Keratinocyte (primary cell): ENCODE measurements at regions not wholly inside any gene's neighbourhood (a gene's known extent, or its start where the extent isn't known, plus 50 kb on each side); places are given as distances from the start of the nearest gene placed in this dataset.

Source experiments
- DNase-seq: peaks from one replicate; pipeline ENCODE4 v3.0.0-alpha.2; 2011; ENCODE audit warnings: low read depth, missing footprints, low spot score
- FAIRE-seq: peaks from 2 replicates; lab custom pipeline; 2011; peaks lifted over from hg19 to GRCh38; lab: Jason Lieb, UNC
- H2AFZ ChIP-seq: 2 replicates; pipeline ENCODE4 v1.6.0; 2012; ENCODE audit warnings: low read length, control low read depth, inconsistent platforms; ENCODE audit not compliant: control insufficient read depth
- H3K27ac ChIP-seq: 2 replicates; pipeline ENCODE4 v1.5.1; 2011; ENCODE audit warnings: low read length; ENCODE audit not compliant: control insufficient read depth, insufficient read depth
- H3K27me3 ChIP-seq: 3 replicates; pipeline ENCODE4 v1.6.0; 2011; ENCODE audit warnings: low read length; ENCODE audit not compliant: control insufficient read depth, insufficient read depth; ENCODE audit errors: extremely low read depth
- H3K36me3 ChIP-seq, 2 experiments: 2 replicates in 1 of 2; 3 replicates in 1 of 2; pipeline ENCODE4 v1.5.1; 2011; ENCODE audit warnings: low read length in 2 of 2, mild to moderate bottlenecking in 1 of 2; ENCODE audit not compliant: control insufficient read depth in 2 of 2, insufficient read depth in 2 of 2; ENCODE audit errors: extremely low read depth in 1 of 2
- H3K4me1 ChIP-seq: 3 replicates; pipeline ENCODE4 v1.5.1; 2011; ENCODE audit warnings: low read length; ENCODE audit not compliant: control insufficient read depth, insufficient read depth; ENCODE audit errors: extremely low read depth
- H3K4me2 ChIP-seq: 3 replicates; pipeline ENCODE4 v1.6.0; 2011; ENCODE audit warnings: low read depth, low read length; ENCODE audit not compliant: control insufficient read depth, insufficient read depth; ENCODE audit errors: extremely low read depth
- H3K4me3 ChIP-seq, 3 experiments: fragments of 200-600 bp in 1 of 3; sonication (generic) in 1 of 3; 2 replicates in 2 of 3; 3 replicates in 1 of 3; pipeline ENCODE4 v1.5.1; 2011 to 2016; ENCODE audit warnings: low read length in 3 of 3, mild to moderate bottlenecking in 3 of 3, control low read depth in 2 of 3, inconsistent platforms in 1 of 3, low read depth in 1 of 3, mixed read lengths in 1 of 3, mixed run types in 1 of 3, moderate library complexity in 1 of 3; ENCODE audit not compliant: control insufficient read depth in 2 of 3, insufficient read depth in 2 of 3; ENCODE audit errors: extremely low read depth in 1 of 3
- H3K79me2 ChIP-seq: 2 replicates; pipeline ENCODE4 v1.6.0; 2012; ENCODE audit warnings: low read length; ENCODE audit not compliant: control insufficient read depth, insufficient read depth
- H3K9ac ChIP-seq: 3 replicates; pipeline ENCODE4 v1.6.0; 2011; ENCODE audit warnings: low read length; ENCODE audit not compliant: control insufficient read depth, insufficient read depth; ENCODE audit errors: extremely low read depth
- H3K9me1 ChIP-seq: 3 replicates; pipeline ENCODE4 v1.6.0; 2011; ENCODE audit warnings: low read length; ENCODE audit not compliant: control insufficient read depth, insufficient read depth; ENCODE audit errors: extremely low read depth
- H3K9me3 ChIP-seq: 2 replicates; pipeline ENCODE4 v1.5.1; 2012; ENCODE audit warnings: low read depth, low read length; ENCODE audit not compliant: control insufficient read depth
- H4K20me1 ChIP-seq: 3 replicates; pipeline ENCODE4 v1.6.0; 2011; ENCODE audit warnings: low read length; ENCODE audit not compliant: control insufficient read depth, insufficient read depth; ENCODE audit errors: extremely low read depth
- CTCF ChIP-seq, 3 experiments: IDR thresholded peaks in 1 of 3; conservative IDR thresholded peaks in 1 of 3; optimal IDR thresholded peaks in 1 of 3; 2 replicates in 2 of 3; 3 replicates in 1 of 3; pipeline versions ENCODE3 to v1.5.1; 2011; ENCODE audit warnings: low read length in 3 of 3, mild to moderate bottlenecking in 3 of 3, moderate library complexity in 2 of 3, control low read depth in 1 of 3, inconsistent platforms in 1 of 3; ENCODE audit not compliant: insufficient read depth in 2 of 3; ENCODE audit errors: extremely low read depth in 1 of 3
- EZH2 ChIP-seq: IDR thresholded peaks from one replicate; pipeline ENCODE4 v1.6.1; 2012; ENCODE audit warnings: inconsistent platforms, mild to moderate bottlenecking, low read length, moderate library complexity
- dilution Hi-C: fragments of 300-500 bp; cut with MboI; formaldehyde crosslinking; loops from one replicate; pipeline ENCODE4 v1.7.0; 2020; ENCODE audit warnings: low sequenced_read_pairs; ENCODE audit not compliant: extremely low pct_ligation_motif_present

- Histone ChIP-seq H3K36me3 (no peaks in the 10 kb centered on the region), H3K4me2 (no peak overlapping the region), H2AFZ (no peak overlapping the region), H4K20me1 (no peaks in the 10 kb centered on the region), H3K9ac (no peak overlapping the region), H3K4me1 (no peaks in the 10 kb centered on the region), H3K27me3 (peaks cover 4% of the 10 kb centered on the region), H3K4me3 (no peak overlapping the region), H3K9me1 (no peaks in the 10 kb centered on the region), H3K9me3 (no peaks in the 10 kb centered on the region), H3K27ac (no peak overlapping the region), H3K79me2 (no peaks in the 10 kb centered on the region)
- FAIRE-seq (no peak), DNase-seq (no peak)
- dilution Hi-C loops: loop anchor here (25.0 kb wide), 1 partner anchor 204 kb away; no protein-coding TSS in a partner anchor
- TF ChIP-seq EZH2 (no peak), CTCF (optimal IDR thresholded peaks at IDR 0.05 in 1 of 3, IDR thresholded peaks at IDR 0.05 in 1 of 3, conservative IDR thresholded peaks at IDR 0.05 in 1 of 3; ENCODE audit: extremely low read depth in 1 of 3, insufficient read depth in 2 of 3, low read length in 3 of 3) (no peak)
Measured at GRCh38 chr20:40941133-40941610, 87.5 kb upstream of the TOP1 start.

GRCh38 chr20:40942006-40942405 is 86.6 kb upstream of the TOP1 start:
- Histone ChIP-seq H3K4me2 (no peak overlapping the region), H4K20me1 (no peaks in the 10 kb centered on the region), H2AFZ (no peak overlapping the region), H3K79me2 (no peaks in the 10 kb centered on the region), H3K9ac (no peak overlapping the region), H3K4me3 (no peak overlapping the region), H3K9me1 (no peaks in the 10 kb centered on the region), H3K27me3 (peaks cover 4% of the 10 kb centered on the region), H3K9me3 (no peaks in the 10 kb centered on the region), H3K36me3 (no peaks in the 10 kb centered on the region), H3K27ac (no peak overlapping the region), H3K4me1 (no peaks in the 10 kb centered on the region)
- dilution Hi-C loops: loop anchor here (25.0 kb wide), 1 partner anchor 205 kb away; no protein-coding TSS in a partner anchor
- FAIRE-seq: no peak
- no peak for DNase-seq
- TF ChIP-seq CTCF (optimal IDR thresholded peaks at IDR 0.05 in 1 of 3, IDR thresholded peaks at IDR 0.05 in 1 of 3, conservative IDR thresholded peaks at IDR 0.05 in 1 of 3; ENCODE audit: extremely low read depth in 1 of 3, insufficient read depth in 2 of 3, low read length in 3 of 3) (no peak), EZH2 (no peak)
